OCI-LY3 (cell line): ENCODE measurements at regions not wholly inside any gene's neighbourhood (a gene's known extent, or its start where the extent isn't known, plus 50 kb on each side); places are given as distances from the start of the nearest gene placed in this dataset.

Experiments used
- EZH2phosphoT487 ChIP-seq: fragments of 200-600 bp; shearing (Covaris generic); IDR thresholded peaks from 2 replicates; pipeline ENCODE4 v1.6.1; 2018; ENCODE audit warnings: antibody characterized with exemption, mixed run types, low read depth
- TF ChIP-seq, protein P1 (sequence below): fragments of 200-600, 300-600 bp; sonication (generic); IDR thresholded peaks from 2 replicates; pipeline ENCODE4 v1.5.1; 2014; ENCODE audit warnings: antibody characterized with exemption, low read length, low read depth

DNA sequence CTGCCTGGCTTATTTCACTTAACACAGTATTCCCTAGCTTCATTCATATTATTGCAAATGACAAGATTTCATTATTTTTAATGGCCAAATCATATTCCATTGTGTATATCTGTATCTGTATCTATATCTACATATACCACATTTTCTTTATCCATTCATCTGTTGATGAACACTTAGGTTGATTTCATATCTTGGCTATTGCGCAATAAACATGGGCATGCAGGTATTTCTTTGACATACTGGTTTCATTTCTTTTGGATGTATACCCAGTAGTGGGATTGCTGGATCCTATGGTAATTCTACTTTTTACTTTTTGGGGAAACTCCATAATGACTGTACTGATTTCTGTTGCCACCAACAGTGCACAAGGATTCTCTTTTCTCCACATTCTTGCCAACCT is 68.9 kb upstream of the CREB5 start:
- TF ChIP-seq, protein P1, sequence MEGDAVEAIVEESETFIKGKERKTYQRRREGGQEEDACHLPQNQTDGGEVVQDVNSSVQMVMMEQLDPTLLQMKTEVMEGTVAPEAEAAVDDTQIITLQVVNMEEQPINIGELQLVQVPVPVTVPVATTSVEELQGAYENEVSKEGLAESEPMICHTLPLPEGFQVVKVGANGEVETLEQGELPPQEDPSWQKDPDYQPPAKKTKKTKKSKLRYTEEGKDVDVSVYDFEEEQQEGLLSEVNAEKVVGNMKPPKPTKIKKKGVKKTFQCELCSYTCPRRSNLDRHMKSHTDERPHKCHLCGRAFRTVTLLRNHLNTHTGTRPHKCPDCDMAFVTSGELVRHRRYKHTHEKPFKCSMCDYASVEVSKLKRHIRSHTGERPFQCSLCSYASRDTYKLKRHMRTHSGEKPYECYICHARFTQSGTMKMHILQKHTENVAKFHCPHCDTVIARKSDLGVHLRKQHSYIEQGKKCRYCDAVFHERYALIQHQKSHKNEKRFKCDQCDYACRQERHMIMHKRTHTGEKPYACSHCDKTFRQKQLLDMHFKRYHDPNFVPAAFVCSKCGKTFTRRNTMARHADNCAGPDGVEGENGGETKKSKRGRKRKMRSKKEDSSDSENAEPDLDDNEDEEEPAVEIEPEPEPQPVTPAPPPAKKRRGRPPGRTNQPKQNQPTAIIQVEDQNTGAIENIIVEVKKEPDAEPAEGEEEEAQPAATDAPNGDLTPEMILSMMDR = no peak
- no peak for TF ChIP-seq EZH2phosphoT487
